ENCODE measurements at regions not wholly inside any gene's neighbourhood (a gene's known extent, or its start where the extent isn't known, plus 50 kb on each side); places are given as distances from the start of the nearest gene placed in this dataset.

- TF ChIP-seq CTCF (IDR thresholded peaks at IDR 0.05; ENCODE audit: borderline replicate concordance, extremely low read depth, low read length, poor library complexity, severe bottlenecking) = no peak
- TF ChIP-seq EZH2 (IDR thresholded peaks at IDR 0.05; ENCODE audit: borderline replicate concordance, low read depth, low read length, severe bottlenecking) = no peak
Measured at GRCh38 chr2:6730649-6731532, 134.8 kb downstream of the CMPK2 start.
